GM18505 (cell line): ENCODE measurements at regions not wholly inside any gene's neighbourhood (a gene's known extent, or its start where the extent isn't known, plus 50 kb on each side); places are given as distances from the start of the nearest gene placed in this dataset.
"Not testable (repeated sequence)": the region's sequence is repeated elsewhere in the genome, so short reads cannot be mapped to it uniquely, and the experiment has no call there.

Source experiments
- ATAC-seq: cut with Tn5 transposase; IDR thresholded peaks from one replicate; pipeline ENCODE4 v1.9.1; 2021; ENCODE audit not compliant: unreplicated experiment
- POLR2A ChIP-seq: IDR thresholded peaks from 4 replicates; pipeline ENCODE4 v1.6.1; 2011; ENCODE audit warnings: borderline replicate concordance; ENCODE audit not compliant: insufficient read depth, insufficient read length; ENCODE audit errors: extremely low read depth

DNA sequence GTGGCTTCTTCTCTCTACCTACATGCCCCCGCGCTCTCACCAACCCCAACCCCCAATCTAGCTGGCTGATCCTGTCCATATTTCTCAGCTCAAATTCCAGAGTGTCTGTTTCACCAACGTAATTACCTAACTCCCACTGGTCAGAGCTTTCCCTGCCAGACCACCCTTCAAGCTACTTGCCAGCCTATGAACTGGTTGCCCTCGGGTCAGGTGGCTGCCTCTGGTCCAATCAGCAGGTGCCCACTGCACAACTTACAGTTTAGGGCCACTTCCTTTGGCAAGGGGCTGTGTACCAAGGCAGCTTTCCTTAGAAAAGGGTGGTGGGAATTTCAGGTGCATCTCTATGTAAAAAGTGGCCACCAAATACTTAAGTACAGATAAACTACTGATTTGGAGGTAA lies 92.2 kb upstream of the SLC30A5 start:
- no peak for ATAC-seq
- no peak for TF ChIP-seq POLR2A

GRCh38 chr5:69004127-69004526 lies 89.7 kb upstream of the SLC30A5 start:
- no peak for TF ChIP-seq POLR2A
- ATAC-seq: no peak

DNA sequence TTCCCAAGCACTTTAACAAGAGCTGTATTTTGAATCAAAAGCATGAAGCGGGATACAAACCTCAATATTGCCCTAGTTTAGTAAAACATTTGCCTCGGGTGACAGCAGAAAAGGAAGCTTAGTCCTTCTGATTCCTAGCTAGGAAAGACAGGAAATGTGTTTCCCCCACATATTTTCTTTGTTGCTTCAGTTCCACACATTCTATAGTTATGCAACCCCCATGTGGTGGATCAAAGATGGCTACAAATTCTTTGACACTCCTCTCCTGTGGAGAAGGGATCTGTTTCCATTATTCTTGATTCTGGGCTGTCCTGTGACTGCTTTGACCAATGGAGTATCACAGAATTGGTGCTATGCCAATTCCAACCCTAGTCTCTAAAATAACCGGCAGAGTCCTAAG lies 89.1 kb upstream of the SLC30A5 start:
- ATAC-seq: no peak
- TF ChIP-seq POLR2A: no peak

- no peak for ATAC-seq
- no peak for TF ChIP-seq POLR2A
These were observed 87.8 kb upstream of the SLC30A5 start for GRCh38 chr5:69006030-69006429.

GRCh38 chr5:69007163-69007562 lies 86.7 kb upstream of the SLC30A5 start:
- ATAC-seq: no peak
- no peak for TF ChIP-seq POLR2A

DNA sequence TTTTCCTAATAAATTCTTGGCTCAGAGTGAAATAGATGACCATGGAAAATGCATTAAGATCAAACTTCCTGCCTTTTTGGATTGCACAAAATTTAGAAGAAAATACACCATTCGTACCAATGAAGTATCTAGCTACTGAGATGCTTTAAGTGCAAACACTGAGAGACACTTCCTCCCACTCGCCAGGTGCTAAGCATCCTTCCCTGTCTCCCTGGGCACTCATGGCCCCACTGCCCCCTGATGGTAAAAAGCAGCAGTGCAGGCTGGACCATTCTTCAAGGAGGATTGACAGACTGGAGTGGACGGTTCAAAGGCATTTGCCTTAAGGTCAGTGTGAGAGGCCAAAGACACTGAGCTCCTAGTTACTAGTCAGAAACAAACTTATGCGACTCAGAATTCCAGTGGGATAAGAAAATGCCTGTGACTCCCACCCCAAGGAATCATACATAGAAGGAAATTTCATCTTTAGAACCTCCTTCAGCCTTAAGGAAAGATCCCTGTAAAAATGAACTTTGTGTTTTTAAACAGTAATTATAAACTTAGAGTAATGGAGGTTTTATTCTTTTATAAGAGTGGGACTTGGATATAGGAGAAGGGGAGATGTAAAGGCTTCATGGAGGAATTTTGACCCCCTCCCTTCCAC lies 86.0 kb upstream of the SLC30A5 start:
- TF ChIP-seq POLR2A: no peak
- no peak for ATAC-seq

- no peak for TF ChIP-seq POLR2A
- no peak for ATAC-seq
These were observed 83.3 kb upstream of the SLC30A5 start for GRCh38 chr5:69010476-69010875.

DNA sequence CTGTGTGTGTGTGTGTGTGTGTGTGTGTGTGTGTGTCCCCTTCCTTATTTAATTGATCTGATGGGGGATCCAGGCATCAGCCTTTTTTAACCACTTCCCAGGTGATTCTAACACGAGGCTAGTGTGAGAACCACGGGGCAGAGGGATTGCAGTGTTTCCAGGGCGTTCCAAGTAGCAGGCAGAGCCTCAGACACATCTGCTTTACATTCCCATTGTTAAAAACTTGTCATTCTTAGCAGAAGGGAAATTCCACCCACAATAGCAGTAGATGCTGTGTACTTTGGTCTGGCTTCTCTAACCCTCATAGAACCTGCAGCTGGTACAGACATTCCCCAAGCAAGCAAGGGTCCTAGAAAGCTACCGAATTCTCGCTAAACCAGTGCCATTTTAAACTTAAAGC lies 81.9 kb upstream of the SLC30A5 start:
- no peak for ATAC-seq

DNA sequence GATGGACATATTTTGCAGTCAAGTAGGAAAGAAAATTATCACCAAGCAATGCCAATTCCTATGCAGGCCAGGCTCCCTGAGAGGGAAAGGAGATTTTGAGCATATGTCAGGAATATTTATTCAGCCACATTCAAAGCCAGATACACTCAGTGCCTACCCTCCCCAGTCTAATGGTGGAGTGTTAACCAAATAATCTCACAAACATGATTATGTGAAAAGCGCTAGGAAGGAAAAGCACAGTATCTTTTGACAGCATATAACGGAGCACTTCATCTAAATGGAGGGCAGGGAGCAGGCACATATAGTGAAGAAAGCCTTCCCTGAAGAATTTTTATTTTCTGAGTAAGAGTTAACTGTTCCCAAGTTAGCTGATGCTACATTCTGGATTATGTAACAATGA lies 80.3 kb upstream of the SLC30A5 start:
- no peak for TF ChIP-seq POLR2A
- no peak for ATAC-seq

More for the DNA sequence above, 81.9 kb upstream of the SLC30A5 start:
- TF ChIP-seq POLR2A: no peak

GRCh38 chr5:69014007-69014406 lies 79.8 kb upstream of the SLC30A5 start:
- not testable (repeated sequence) for ATAC-seq

- no peak for TF ChIP-seq POLR2A
- no peak for ATAC-seq
These were observed 74.0 kb upstream of the SLC30A5 start for GRCh38 chr5:69019668-69020375.

- no peak for ATAC-seq
- TF ChIP-seq POLR2A: no peak
These were observed 69.6 kb upstream of the SLC30A5 start for GRCh38 chr5:69024241-69024651.

- no peak for ATAC-seq
- TF ChIP-seq POLR2A: no peak
These were observed 64.5 kb upstream of the SLC30A5 start for GRCh38 chr5:69029292-69029691.

GRCh38 chr5:69030358-69031062 lies 63.3 kb upstream of the SLC30A5 start:
- no peak for TF ChIP-seq POLR2A
- ATAC-seq: no peak
